ENCODE measurements at regions not wholly inside any gene's neighbourhood (a gene's known extent, or its start where the extent isn't known, plus 50 kb on each side); places are given as distances from the start of the nearest gene placed in this dataset.

- H3K36me3 ChIP-seq (ENCODE audit: low read depth) = no peaks in the 10 kb centered on the region
- no TSS peak for BruUV-seq (replicated peaks)
- no peaks in the 10 kb centered on the region for H3K9me2 ChIP-seq (ENCODE audit: insufficient read depth)
- no peaks in the 10 kb centered on the region for H3K9me3 ChIP-seq (ENCODE audit: insufficient read depth, low read depth)
- H3K4me1 ChIP-seq (replicated peaks; ENCODE audit: insufficient read depth) = no peaks in the 10 kb centered on the region
- no peaks in the 10 kb centered on the region for H3K27me3 ChIP-seq (ENCODE audit: insufficient read depth, low read depth)
- H3K4me2 ChIP-seq = no peak overlapping the region
- CTCF ChIA-PET = no interaction called here
- H3K79me2 ChIP-seq (ENCODE audit: low read depth) = no peaks in the 10 kb centered on the region
- POLR2A ChIA-PET (ENCODE audit: unreplicated experiment) = no interaction called here
- H3K4me3 ChIP-seq = no peak overlapping the region
- no peak overlapping the region for H2AFZ ChIP-seq
- no peaks in the 10 kb centered on the region for H3F3A ChIP-seq (ENCODE audit: insufficient read depth, low read depth)
- intact Hi-C loops (cut with micrococcal nuclease; ENCODE audit: unreplicated experiment) = no loop called here
- H4K20me1 ChIP-seq (ENCODE audit: insufficient read depth) = no peaks in the 10 kb centered on the region
- DNase-seq = no peak
- TF ChIP-seq CTCF (conservative IDR thresholded peaks at IDR 0.05) = no peak
- no peak for TF ChIP-seq EZH2 (IDR thresholded peaks at IDR 0.05; ENCODE audit: low read depth)
- no peak overlapping the region for H3K27ac ChIP-seq
These were observed 158.6 kb upstream of the RAP2B start for GRCh38 chr3:153003441-153003840.

GRCh38 chr3:153003862-153004261 is 158.2 kb upstream of the RAP2B start:
- Histone ChIP-seq H3K27ac (no peak overlapping the region), H3K4me3 (no peak overlapping the region), H3K27me3 (ENCODE audit: insufficient read depth, low read depth) (no peaks in the 10 kb centered on the region), H3K9me2 (ENCODE audit: insufficient read depth) (no peaks in the 10 kb centered on the region), H2AFZ (no peak overlapping the region), H3K36me3 (ENCODE audit: low read depth) (no peaks in the 10 kb centered on the region), H3K9me3 (ENCODE audit: insufficient read depth, low read depth) (no peaks in the 10 kb centered on the region), H3K4me1 (replicated peaks; ENCODE audit: insufficient read depth) (no peaks in the 10 kb centered on the region), H3K4me2 (no peak overlapping the region), H4K20me1 (ENCODE audit: insufficient read depth) (no peaks in the 10 kb centered on the region), H3F3A (ENCODE audit: insufficient read depth, low read depth) (no peaks in the 10 kb centered on the region), H3K79me2 (ENCODE audit: low read depth) (no peaks in the 10 kb centered on the region)
- TF ChIP-seq CTCF (conservative IDR thresholded peaks at IDR 0.05) (no peak), EZH2 (IDR thresholded peaks at IDR 0.05; ENCODE audit: low read depth) (no peak)
- DNase-seq = no peak
- no TSS peak for BruUV-seq (replicated peaks)
- POLR2A ChIA-PET (ENCODE audit: unreplicated experiment) = no interaction called here
- CTCF ChIA-PET = no interaction called here
- intact Hi-C loops (cut with micrococcal nuclease; ENCODE audit: unreplicated experiment) = no loop called here

GRCh38 chr3:153008226-153008625 is 153.8 kb upstream of the RAP2B start:
- TF ChIP-seq EZH2 (IDR thresholded peaks at IDR 0.05; ENCODE audit: low read depth) = no peak
- TF ChIP-seq CTCF (conservative IDR thresholded peaks at IDR 0.05) = no peak
- Histone ChIP-seq H3K36me3 (ENCODE audit: low read depth) (no peaks in the 10 kb centered on the region), H3K4me3 (no peak overlapping the region), H3K9me2 (ENCODE audit: insufficient read depth) (no peaks in the 10 kb centered on the region), H3K79me2 (ENCODE audit: low read depth) (no peaks in the 10 kb centered on the region), H3K4me1 (replicated peaks; ENCODE audit: insufficient read depth) (no peaks in the 10 kb centered on the region), H3K27me3 (ENCODE audit: insufficient read depth, low read depth) (no peaks in the 10 kb centered on the region), H3F3A (ENCODE audit: insufficient read depth, low read depth) (no peaks in the 10 kb centered on the region), H4K20me1 (ENCODE audit: insufficient read depth) (no peaks in the 10 kb centered on the region), H3K27ac (no peak overlapping the region), H3K9me3 (ENCODE audit: insufficient read depth, low read depth) (no peaks in the 10 kb centered on the region), H2AFZ (no peak overlapping the region), H3K4me2 (no peak overlapping the region)
- ChIA-PET CTCF (no interaction called here), POLR2A (ENCODE audit: unreplicated experiment) (no interaction called here)
- no peak for DNase-seq
- intact Hi-C loops (cut with micrococcal nuclease; ENCODE audit: unreplicated experiment) = no loop called here
- BruUV-seq (replicated peaks) = no TSS peak

Data from PC-9 (cell line).